ENCODE measurements at regions not wholly inside any gene's neighbourhood (a gene's known extent, or its start where the extent isn't known, plus 50 kb on each side); places are given as distances from the start of the nearest gene placed in this dataset.

DNA sequence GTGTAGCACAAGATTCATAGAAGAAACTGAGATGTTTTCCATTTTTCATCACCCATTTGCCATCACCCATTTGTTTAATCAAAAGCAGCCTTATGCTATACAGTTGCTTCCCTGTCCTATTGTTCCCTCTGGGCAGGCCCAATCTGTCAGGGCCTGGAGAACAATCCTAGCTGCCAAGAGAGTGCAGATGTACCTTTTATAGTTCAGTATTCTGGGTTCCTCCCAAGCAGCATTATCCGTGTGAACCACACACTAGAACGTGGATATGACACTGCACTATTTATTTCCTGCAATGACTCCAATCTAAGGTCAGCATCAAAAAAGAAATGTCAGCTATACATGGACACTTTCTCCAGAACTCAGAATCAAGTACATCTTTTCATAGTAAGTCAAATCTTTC is 269.0 kb downstream of the ADGRA3 start:
- TF ChIP-seq, protein P1, sequence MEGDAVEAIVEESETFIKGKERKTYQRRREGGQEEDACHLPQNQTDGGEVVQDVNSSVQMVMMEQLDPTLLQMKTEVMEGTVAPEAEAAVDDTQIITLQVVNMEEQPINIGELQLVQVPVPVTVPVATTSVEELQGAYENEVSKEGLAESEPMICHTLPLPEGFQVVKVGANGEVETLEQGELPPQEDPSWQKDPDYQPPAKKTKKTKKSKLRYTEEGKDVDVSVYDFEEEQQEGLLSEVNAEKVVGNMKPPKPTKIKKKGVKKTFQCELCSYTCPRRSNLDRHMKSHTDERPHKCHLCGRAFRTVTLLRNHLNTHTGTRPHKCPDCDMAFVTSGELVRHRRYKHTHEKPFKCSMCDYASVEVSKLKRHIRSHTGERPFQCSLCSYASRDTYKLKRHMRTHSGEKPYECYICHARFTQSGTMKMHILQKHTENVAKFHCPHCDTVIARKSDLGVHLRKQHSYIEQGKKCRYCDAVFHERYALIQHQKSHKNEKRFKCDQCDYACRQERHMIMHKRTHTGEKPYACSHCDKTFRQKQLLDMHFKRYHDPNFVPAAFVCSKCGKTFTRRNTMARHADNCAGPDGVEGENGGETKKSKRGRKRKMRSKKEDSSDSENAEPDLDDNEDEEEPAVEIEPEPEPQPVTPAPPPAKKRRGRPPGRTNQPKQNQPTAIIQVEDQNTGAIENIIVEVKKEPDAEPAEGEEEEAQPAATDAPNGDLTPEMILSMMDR (conservative IDR thresholded peaks at IDR 0.05; ENCODE audit: low read length) = no peak
- TF ChIP-seq EZH2phosphoT487 (IDR thresholded peaks at IDR 0.05; ENCODE audit: borderline replicate concordance, low read depth, low read length) = no peak
